ENCODE measurements at regions not wholly inside any gene's neighbourhood (a gene's known extent, or its start where the extent isn't known, plus 50 kb on each side); places are given as distances from the start of the nearest gene placed in this dataset.

DNA sequence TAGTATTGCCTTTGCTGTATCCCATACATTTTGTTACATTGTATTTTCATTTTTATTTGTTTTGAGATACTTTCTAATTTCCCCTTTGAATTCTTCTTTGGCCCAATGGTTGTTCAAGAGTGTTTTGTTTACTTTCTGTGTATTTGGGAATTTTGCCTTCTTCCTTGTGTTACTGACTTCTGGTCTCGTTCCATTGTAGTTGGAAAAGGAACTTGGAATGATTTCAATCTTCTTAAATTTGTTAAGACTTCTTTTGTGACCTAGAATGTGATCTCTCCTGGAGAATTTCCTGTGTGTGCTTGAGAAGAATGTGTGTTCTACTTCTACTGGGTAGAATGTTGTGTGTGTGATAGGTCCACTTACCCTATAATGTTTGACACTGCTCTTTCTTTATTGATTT is 304.4 kb upstream of the RTL1 start:
- Histone ChIP-seq H3K79me2 (ENCODE audit: insufficient read depth, low read length) (no peaks in the 10 kb centered on the region), H3K4me2 (ENCODE audit: low read length) (no peak overlapping the region), H3K9me3 (ENCODE audit: control insufficient read depth in 1 of 2, insufficient read depth in 1 of 2, low read depth in 1 of 2, low read length in 2 of 2) (peaks cover 4 to 7% of the 10 kb centered on the region in 2 experiments; a peak in 1 of 4 replicates), H3K36me3 (ENCODE audit: control insufficient read depth in 1 of 2, insufficient read depth in 2 of 2, low read length in 2 of 2) (no peaks in the 10 kb centered on the region), H3K27me3 (ENCODE audit: insufficient read depth, low read length) (no peaks in the 10 kb centered on the region), H3K4me3 (replicated peaks in 1 of 2; ENCODE audit: low read depth in 1 of 2, low read length in 2 of 2) (no peak overlapping the region), H4K20me1 (ENCODE audit: insufficient read depth) (no peaks in the 10 kb centered on the region), H3K4me1 (ENCODE audit: control insufficient read depth in 1 of 2, insufficient read depth in 2 of 2, low read length in 2 of 2) (no peaks in the 10 kb centered on the region), H3K9ac (ENCODE audit: low read length) (no peak overlapping the region), H3K27ac (ENCODE audit: low read depth, low read length) (no peak overlapping the region), H2AFZ (ENCODE audit: low read depth, low read length, poor library complexity, severe bottlenecking) (no peak overlapping the region), H3K9me2 (ENCODE audit: insufficient read depth) (no peaks in the 10 kb centered on the region)
- ChIA-PET RAD21 (ENCODE audit: low non-redundant PET in 1 of 2, low total read pairs in 2 of 2, uncharacterized antibody in 2 of 2, unreplicated experiment in 2 of 2) (no interaction called here), CTCF (no interaction called here), POLR2A (no interaction called here)
- no TSS peak for BruUV-seq (replicated peaks)
- DNase-seq (ENCODE audit: low read depth, low spot score) (no peak), ATAC-seq (no peak)
- TF ChIP-seq SRF (IDR thresholded peaks at IDR 0.05; ENCODE audit: low read depth) (no peak), FOSL1 (IDR thresholded peaks at IDR 0.05; ENCODE audit: low read depth) (no peak), TCF7L2 (IDR thresholded peaks at IDR 0.05; ENCODE audit: borderline replicate concordance, extremely low read depth, insufficient read depth, insufficient read length) (no peak), CEBPB (IDR thresholded peaks at IDR 0.05; ENCODE audit: low read depth) (no peak), EGR1 (IDR thresholded peaks at IDR 0.05; ENCODE audit: low read depth) (no peak), SP1 (IDR thresholded peaks at IDR 0.05; ENCODE audit: low read depth) (no peak), ZNF274 (IDR thresholded peaks at IDR 0.05; ENCODE audit: low read depth, low read length) (no peak), YY1 (IDR thresholded peaks at IDR 0.05; ENCODE audit: extremely low read depth, insufficient replicate concordance, low read depth, low read length) (no peak), RAD21 (IDR thresholded peaks at IDR 0.05; ENCODE audit: low read depth) (no peak), SIN3A (IDR thresholded peaks at IDR 0.05; ENCODE audit: low read depth) (no peak), ELF1 (IDR thresholded peaks at IDR 0.05; ENCODE audit: borderline replicate concordance, low read depth) (no peak), POLR2A (IDR thresholded peaks at IDR 0.05; ENCODE audit: borderline replicate concordance, extremely low read depth, insufficient read depth, insufficient read length) (no peak), EZH2phosphoT487 (IDR thresholded peaks at IDR 0.05; ENCODE audit: borderline replicate concordance) (no peak), JUND (IDR thresholded peaks at IDR 0.05) (no peak)
- TF ChIP-seq, protein P1, sequence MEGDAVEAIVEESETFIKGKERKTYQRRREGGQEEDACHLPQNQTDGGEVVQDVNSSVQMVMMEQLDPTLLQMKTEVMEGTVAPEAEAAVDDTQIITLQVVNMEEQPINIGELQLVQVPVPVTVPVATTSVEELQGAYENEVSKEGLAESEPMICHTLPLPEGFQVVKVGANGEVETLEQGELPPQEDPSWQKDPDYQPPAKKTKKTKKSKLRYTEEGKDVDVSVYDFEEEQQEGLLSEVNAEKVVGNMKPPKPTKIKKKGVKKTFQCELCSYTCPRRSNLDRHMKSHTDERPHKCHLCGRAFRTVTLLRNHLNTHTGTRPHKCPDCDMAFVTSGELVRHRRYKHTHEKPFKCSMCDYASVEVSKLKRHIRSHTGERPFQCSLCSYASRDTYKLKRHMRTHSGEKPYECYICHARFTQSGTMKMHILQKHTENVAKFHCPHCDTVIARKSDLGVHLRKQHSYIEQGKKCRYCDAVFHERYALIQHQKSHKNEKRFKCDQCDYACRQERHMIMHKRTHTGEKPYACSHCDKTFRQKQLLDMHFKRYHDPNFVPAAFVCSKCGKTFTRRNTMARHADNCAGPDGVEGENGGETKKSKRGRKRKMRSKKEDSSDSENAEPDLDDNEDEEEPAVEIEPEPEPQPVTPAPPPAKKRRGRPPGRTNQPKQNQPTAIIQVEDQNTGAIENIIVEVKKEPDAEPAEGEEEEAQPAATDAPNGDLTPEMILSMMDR (IDR thresholded peaks at IDR 0.05 in 2 of 3, conservative IDR thresholded peaks at IDR 0.05 in 1 of 3; ENCODE audit: borderline replicate concordance in 1 of 3, insufficient read depth in 1 of 3, low read depth in 2 of 3, low read length in 2 of 3): no peak
- TF ChIP-seq, protein P2, sequence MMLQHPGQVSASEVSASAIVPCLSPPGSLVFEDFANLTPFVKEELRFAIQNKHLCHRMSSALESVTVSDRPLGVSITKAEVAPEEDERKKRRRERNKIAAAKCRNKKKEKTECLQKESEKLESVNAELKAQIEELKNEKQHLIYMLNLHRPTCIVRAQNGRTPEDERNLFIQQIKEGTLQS (IDR thresholded peaks at IDR 0.05): no peak
- TF ChIP-seq, protein P3, sequence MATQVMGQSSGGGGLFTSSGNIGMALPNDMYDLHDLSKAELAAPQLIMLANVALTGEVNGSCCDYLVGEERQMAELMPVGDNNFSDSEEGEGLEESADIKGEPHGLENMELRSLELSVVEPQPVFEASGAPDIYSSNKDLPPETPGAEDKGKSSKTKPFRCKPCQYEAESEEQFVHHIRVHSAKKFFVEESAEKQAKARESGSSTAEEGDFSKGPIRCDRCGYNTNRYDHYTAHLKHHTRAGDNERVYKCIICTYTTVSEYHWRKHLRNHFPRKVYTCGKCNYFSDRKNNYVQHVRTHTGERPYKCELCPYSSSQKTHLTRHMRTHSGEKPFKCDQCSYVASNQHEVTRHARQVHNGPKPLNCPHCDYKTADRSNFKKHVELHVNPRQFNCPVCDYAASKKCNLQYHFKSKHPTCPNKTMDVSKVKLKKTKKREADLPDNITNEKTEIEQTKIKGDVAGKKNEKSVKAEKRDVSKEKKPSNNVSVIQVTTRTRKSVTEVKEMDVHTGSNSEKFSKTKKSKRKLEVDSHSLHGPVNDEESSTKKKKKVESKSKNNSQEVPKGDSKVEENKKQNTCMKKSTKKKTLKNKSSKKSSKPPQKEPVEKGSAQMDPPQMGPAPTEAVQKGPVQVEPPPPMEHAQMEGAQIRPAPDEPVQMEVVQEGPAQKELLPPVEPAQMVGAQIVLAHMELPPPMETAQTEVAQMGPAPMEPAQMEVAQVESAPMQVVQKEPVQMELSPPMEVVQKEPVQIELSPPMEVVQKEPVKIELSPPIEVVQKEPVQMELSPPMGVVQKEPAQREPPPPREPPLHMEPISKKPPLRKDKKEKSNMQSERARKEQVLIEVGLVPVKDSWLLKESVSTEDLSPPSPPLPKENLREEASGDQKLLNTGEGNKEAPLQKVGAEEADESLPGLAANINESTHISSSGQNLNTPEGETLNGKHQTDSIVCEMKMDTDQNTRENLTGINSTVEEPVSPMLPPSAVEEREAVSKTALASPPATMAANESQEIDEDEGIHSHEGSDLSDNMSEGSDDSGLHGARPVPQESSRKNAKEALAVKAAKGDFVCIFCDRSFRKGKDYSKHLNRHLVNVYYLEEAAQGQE (IDR thresholded peaks at IDR 0.05; ENCODE audit: low read depth): no peak
- intact Hi-C loops (cut with micrococcal nuclease): no loop called here
